ENCODE measurements at regions not wholly inside any gene's neighbourhood (a gene's known extent, or its start where the extent isn't known, plus 50 kb on each side); places are given as distances from the start of the nearest gene placed in this dataset.
"Not testable (repeated sequence)": the region's sequence is repeated elsewhere in the genome, so short reads cannot be mapped to it uniquely, and the experiment has no call there.

DNA sequence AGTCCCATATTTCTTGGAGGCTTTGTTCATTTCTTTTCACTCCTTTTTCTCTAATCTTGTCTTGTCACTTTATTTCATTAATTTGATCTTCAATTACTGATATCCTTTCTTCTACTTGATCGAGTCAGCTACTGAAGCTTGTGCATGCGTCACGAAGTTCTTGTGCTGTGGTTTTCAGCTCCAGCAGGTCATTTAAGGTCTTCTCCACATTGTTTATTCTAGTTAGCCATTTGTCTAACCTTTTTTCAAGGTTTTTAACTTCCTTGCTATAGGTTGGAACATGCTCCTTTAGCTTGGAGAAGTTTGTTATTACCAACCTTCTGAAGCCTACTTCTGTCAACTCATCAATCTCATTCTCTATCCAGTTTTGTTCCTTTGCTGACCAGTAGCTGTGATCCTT, 234.0 kb downstream of the ATPSCKMT start:
- TF ChIP-seq, protein P1, sequence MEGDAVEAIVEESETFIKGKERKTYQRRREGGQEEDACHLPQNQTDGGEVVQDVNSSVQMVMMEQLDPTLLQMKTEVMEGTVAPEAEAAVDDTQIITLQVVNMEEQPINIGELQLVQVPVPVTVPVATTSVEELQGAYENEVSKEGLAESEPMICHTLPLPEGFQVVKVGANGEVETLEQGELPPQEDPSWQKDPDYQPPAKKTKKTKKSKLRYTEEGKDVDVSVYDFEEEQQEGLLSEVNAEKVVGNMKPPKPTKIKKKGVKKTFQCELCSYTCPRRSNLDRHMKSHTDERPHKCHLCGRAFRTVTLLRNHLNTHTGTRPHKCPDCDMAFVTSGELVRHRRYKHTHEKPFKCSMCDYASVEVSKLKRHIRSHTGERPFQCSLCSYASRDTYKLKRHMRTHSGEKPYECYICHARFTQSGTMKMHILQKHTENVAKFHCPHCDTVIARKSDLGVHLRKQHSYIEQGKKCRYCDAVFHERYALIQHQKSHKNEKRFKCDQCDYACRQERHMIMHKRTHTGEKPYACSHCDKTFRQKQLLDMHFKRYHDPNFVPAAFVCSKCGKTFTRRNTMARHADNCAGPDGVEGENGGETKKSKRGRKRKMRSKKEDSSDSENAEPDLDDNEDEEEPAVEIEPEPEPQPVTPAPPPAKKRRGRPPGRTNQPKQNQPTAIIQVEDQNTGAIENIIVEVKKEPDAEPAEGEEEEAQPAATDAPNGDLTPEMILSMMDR (conservative IDR thresholded peaks at IDR 0.05), result not testable (repeated sequence)
- TF ChIP-seq EZH2 (IDR thresholded peaks at IDR 0.05; ENCODE audit: low read depth), result not testable (repeated sequence)
